Tibial nerve (tissue), 3 donors: ENCODE measurements at regions not wholly inside any gene's neighbourhood (a gene's known extent, or its start where the extent isn't known, plus 50 kb on each side); places are given as distances from the start of the nearest gene placed in this dataset.

Experiments used
- POLR2A ChIP-seq, 2 donors: fragments of 450-650 bp; IDR thresholded peaks; one replicate each; pipeline ENCODE4 v1.6.1; 2017; ENCODE audit warnings: antibody characterized with exemption in 2 of 2, mild to moderate bottlenecking in 2 of 2, moderate library complexity in 2 of 2
- TF ChIP-seq, protein P1 (sequence below), 5 experiments: fragments of 200-600 bp in 3 of 5; fragments of 450-650 bp in 2 of 5; sonication (generic) in 3 of 5; IDR thresholded peaks; one replicate each; pipeline ENCODE4 v1.5.1; 2016 to 2019; ENCODE audit warnings: antibody characterized with exemption in 5 of 5, mild to moderate bottlenecking in 3 of 5, moderate library complexity in 2 of 5

DNA sequence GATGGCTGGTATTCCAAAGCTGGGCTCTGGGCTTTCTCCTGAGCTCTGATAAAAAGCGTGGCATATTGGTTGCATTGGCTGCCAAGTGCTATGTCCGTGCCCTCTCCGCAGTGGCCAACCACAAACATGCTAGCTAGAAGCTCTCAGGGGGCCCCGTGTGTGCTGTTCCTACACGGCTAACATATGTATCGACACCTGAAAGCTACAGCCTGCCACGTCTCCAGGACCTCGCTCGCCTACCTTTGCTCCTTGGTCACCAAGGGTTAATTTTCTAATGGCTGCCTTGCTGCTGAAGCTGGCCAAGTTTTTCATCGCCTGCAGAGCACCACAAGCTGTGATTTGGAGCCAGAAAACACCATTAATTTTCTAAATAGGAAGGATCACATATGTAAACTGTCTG, 888.4 kb downstream of the BCL11A start:
- no peak for TF ChIP-seq POLR2A (IDR thresholded peaks at IDR 0.05)
- TF ChIP-seq, protein P1, sequence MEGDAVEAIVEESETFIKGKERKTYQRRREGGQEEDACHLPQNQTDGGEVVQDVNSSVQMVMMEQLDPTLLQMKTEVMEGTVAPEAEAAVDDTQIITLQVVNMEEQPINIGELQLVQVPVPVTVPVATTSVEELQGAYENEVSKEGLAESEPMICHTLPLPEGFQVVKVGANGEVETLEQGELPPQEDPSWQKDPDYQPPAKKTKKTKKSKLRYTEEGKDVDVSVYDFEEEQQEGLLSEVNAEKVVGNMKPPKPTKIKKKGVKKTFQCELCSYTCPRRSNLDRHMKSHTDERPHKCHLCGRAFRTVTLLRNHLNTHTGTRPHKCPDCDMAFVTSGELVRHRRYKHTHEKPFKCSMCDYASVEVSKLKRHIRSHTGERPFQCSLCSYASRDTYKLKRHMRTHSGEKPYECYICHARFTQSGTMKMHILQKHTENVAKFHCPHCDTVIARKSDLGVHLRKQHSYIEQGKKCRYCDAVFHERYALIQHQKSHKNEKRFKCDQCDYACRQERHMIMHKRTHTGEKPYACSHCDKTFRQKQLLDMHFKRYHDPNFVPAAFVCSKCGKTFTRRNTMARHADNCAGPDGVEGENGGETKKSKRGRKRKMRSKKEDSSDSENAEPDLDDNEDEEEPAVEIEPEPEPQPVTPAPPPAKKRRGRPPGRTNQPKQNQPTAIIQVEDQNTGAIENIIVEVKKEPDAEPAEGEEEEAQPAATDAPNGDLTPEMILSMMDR (IDR thresholded peaks at IDR 0.05): no peak
